Tibial nerve (tissue), 4 donors: ENCODE measurements at regions not wholly inside any gene's neighbourhood (a gene's known extent, or its start where the extent isn't known, plus 50 kb on each side); places are given as distances from the start of the nearest gene placed in this dataset.
A peak's percentile ranks its signal among the peaks of the same experiment; 100 is the strongest.

ENCODE experiments used
- DNase-seq, 2 donors: peaks; one replicate each; pipeline ENCODE4 v3.0.0-alpha.2; 2019; ENCODE audit warnings: low spot score in 2 of 2
- H3K27ac ChIP-seq, 4 donors: fragments of 200-600 bp; sonication (generic) in 3 of 4; one replicate each; pipeline ENCODE4 v1.5.1; 2017 to 2019; ENCODE audit warnings: mild to moderate bottlenecking in 1 of 4
- H3K27me3 ChIP-seq, 2 donors: fragments of 200-600 bp; sonication (generic) in 1 of 2; one replicate each; pipeline versions ENCODE4 v1.5.1 to v1.6.0; 2017 to 2019
- H3K36me3 ChIP-seq, 3 donors: fragments of 200-600 bp; sonication (generic); one replicate each; pipeline ENCODE4 v1.5.1; 2018 to 2019
- H3K4me1 ChIP-seq, 4 donors: fragments of 200-600 bp; sonication (generic) in 3 of 4; one replicate each; pipeline ENCODE4 v1.5.1; 2017 to 2019
- H3K4me3 ChIP-seq, 4 donors: fragments of 200-600 bp; sonication (generic) in 3 of 4; one replicate each; pipeline ENCODE4 v1.5.1; 2017 to 2019; ENCODE audit warnings: mild to moderate bottlenecking in 1 of 4, moderate library complexity in 1 of 4
- H3K9me3 ChIP-seq, 4 donors: fragments of 200-600 bp; sonication (generic) in 3 of 4; one replicate each; pipeline ENCODE4 v1.5.1; 2017 to 2019
- EP300 ChIP-seq, 2 donors: sonication (generic); formaldehyde crosslinking; IDR thresholded peaks; one replicate each; pipeline ENCODE4 v1.6.1; 2017; ENCODE audit warnings: antibody characterized with exemption in 2 of 2, mild to moderate bottlenecking in 1 of 2
- POLR2A ChIP-seq, 2 donors: fragments of 450-650 bp; IDR thresholded peaks; one replicate each; pipeline ENCODE4 v1.6.1; 2017; ENCODE audit warnings: antibody characterized with exemption in 2 of 2, mild to moderate bottlenecking in 2 of 2, moderate library complexity in 2 of 2
- WGBS, 2 donors: methylation state at CpG; one replicate each; pipeline ENCODE4 v1.1.5; 2018; 5-methylcytosine and 5-hydroxymethylcytosine counted together
- TF ChIP-seq, protein P1 (sequence below), 5 experiments: fragments of 200-600 bp in 3 of 5; fragments of 450-650 bp in 2 of 5; sonication (generic) in 3 of 5; IDR thresholded peaks; one replicate each; pipeline ENCODE4 v1.5.1; 2016 to 2019; ENCODE audit warnings: antibody characterized with exemption in 5 of 5, mild to moderate bottlenecking in 3 of 5, moderate library complexity in 2 of 5

DNA sequence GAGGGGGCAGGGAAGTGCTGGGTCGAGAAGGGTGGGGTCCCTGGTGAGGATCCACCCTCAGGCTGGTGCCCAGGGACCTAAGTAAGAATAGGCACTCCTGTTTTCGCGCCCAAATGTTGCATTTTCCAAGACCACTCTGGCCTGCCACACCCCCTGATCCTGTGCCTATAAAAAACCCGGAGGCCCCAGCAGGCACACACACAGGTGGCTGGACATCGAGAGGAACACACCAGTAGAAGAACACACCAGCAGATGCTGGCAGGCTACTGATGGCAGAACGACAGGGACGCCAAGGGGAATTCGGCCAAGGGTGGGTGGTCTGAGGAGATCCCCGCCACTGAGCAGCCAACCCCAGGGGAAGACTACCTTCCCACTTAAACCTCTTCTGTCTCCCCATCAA lies 633.9 kb upstream of the POT1 start:
- Histone ChIP-seq H3K27ac (peak overlapping the region; percentile 43 to 82 (median 66)), H3K4me1 (peaks cover 0 to 18% (median 0%) of the 10 kb centered on the region in 4 donors), H3K4me3 (peak overlapping the region in 2 of 4 donors; percentile 11 to 28), H3K36me3 (no peaks in the 10 kb centered on the region), H3K27me3 (no peaks in the 10 kb centered on the region), H3K9me3 (no peaks in the 10 kb centered on the region)
- WGBS, 2 donors: 69 to 74% methylated on average over 9 of the region's 9 CpGs
- DNase-seq: no peak
- TF ChIP-seq, protein P1, sequence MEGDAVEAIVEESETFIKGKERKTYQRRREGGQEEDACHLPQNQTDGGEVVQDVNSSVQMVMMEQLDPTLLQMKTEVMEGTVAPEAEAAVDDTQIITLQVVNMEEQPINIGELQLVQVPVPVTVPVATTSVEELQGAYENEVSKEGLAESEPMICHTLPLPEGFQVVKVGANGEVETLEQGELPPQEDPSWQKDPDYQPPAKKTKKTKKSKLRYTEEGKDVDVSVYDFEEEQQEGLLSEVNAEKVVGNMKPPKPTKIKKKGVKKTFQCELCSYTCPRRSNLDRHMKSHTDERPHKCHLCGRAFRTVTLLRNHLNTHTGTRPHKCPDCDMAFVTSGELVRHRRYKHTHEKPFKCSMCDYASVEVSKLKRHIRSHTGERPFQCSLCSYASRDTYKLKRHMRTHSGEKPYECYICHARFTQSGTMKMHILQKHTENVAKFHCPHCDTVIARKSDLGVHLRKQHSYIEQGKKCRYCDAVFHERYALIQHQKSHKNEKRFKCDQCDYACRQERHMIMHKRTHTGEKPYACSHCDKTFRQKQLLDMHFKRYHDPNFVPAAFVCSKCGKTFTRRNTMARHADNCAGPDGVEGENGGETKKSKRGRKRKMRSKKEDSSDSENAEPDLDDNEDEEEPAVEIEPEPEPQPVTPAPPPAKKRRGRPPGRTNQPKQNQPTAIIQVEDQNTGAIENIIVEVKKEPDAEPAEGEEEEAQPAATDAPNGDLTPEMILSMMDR (IDR thresholded peaks at IDR 0.05): no peak
- no peak for TF ChIP-seq EP300 (IDR thresholded peaks at IDR 0.05)
- no peak for TF ChIP-seq POLR2A (IDR thresholded peaks at IDR 0.05)

- DNase-seq: no peak
- Histone ChIP-seq H3K4me1 (peaks cover 0 to 18% (median 0%) of the 10 kb centered on the region in 4 donors), H3K9me3 (peaks cover 0 to 6% (median 0%) of the 10 kb centered on the region in 4 donors), H3K27ac (peak overlapping the region; percentile 46 to 82 (median 72)), H3K4me3 (peak overlapping the region in 3 of 4 donors; percentile 12 to 34 (median 13)), H3K36me3 (no peaks in the 10 kb centered on the region), H3K27me3 (no peaks in the 10 kb centered on the region)
- no peak for TF ChIP-seq EP300 (IDR thresholded peaks at IDR 0.05)
- WGBS, 2 donors: 18 to 23% methylated on average over 3 of the region's 3 CpGs
Observed at GRCh38 chr7:125561006-125561405, 631.4 kb upstream of the POT1 start.

DNA sequence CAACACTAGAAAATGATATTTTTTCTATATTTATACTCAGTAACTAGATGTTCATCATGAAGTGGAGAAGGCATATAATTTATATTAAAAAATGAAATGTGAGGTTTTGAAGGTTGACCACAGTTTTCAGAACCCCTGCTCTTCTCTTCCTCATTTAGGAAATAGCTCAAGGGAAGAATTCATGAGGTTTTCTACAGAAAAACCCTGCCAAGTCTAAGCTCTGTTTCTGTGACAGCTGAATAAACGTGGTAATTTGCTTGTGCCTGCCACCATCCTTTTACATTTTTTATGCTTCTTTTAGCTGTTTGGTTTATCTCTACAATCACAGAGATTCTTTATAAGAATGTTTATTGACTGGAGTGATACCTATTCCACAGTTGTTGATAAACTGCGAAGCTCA lies 630.3 kb upstream of the POT1 start:
- Histone ChIP-seq H3K36me3 (no peaks in the 10 kb centered on the region), H3K27ac (peak overlapping the region in 3 of 4 donors; percentile 46 to 82 (median 76)), H3K27me3 (no peaks in the 10 kb centered on the region), H3K4me1 (peaks cover 0 to 18% (median 0%) of the 10 kb centered on the region in 4 donors), H3K4me3 (no peak overlapping the region), H3K9me3 (peaks cover 0 to 7% (median 0%) of the 10 kb centered on the region in 4 donors)
- DNase-seq: no peak
- 46 to 55% methylated on average over 2 of the region's 2 CpGs for WGBS, 2 donors
- TF ChIP-seq POLR2A (IDR thresholded peaks at IDR 0.05): no peak
- TF ChIP-seq EP300 (IDR thresholded peaks at IDR 0.05): no peak
- TF ChIP-seq, protein P1 (IDR thresholded peaks at IDR 0.05): no peak

DNA sequence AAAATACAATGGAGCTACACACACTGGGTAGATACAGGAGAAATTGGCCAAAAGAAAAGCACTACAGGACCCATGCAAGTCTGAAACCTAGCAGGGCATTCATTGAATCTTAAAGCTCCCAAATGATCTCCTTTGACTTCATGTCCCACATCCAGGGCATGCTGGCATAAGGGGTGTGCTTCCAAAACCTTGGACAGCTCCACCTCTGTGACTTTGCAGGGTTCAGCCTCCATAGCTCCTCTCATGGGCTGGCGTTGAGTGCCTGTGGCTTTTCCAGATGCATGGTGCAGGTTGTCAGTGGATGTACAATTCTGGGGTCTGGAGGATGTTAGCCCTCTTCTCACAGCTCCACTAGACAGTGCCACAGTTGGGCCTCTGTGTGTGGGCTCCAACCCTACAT lies 626.3 kb upstream of the POT1 start:
- Histone ChIP-seq H3K9me3 (peaks cover 0 to 7% (median 0%) of the 10 kb centered on the region in 4 donors), H3K27me3 (no peaks in the 10 kb centered on the region), H3K4me1 (peaks cover 0 to 7% (median 0%) of the 10 kb centered on the region in 4 donors), H3K27ac (no peak overlapping the region), H3K36me3 (no peaks in the 10 kb centered on the region), H3K4me3 (no peak overlapping the region)
- DNase-seq: no peak
- TF ChIP-seq, protein P1 (IDR thresholded peaks at IDR 0.05): no peak
- 50 to 70% methylated on average over 1 of the region's 1 CpG for WGBS, 2 donors

DNA sequence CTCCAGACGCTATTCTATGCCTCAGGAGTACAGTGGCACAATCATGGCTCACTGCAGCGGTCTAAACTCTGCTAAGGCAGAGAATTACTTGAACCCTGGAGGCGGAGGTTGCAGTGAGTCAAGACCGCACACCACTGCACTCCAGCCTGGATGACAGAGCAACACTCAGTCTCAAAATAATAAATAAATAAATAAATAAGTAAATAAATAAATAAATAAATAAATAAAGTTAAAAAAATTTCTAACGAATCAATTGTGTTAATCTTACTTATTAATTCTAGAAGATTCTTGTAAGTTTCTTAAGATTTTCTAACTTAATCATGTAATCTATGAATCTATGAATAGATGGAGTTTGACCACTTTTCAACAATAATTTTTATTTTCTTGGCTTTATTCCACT lies 621.4 kb upstream of the POT1 start:
- Histone ChIP-seq H3K27me3 (no peaks in the 10 kb centered on the region), H3K4me3 (no peak overlapping the region), H3K27ac (no peak overlapping the region), H3K9me3 (peaks cover 0 to under 1% (median 0%) of the 10 kb centered on the region in 4 donors), H3K4me1 (no peaks in the 10 kb centered on the region), H3K36me3 (no peaks in the 10 kb centered on the region)
- no peak for TF ChIP-seq POLR2A (IDR thresholded peaks at IDR 0.05)
- no peak for TF ChIP-seq EP300 (IDR thresholded peaks at IDR 0.05)
- TF ChIP-seq, protein P1 (IDR thresholded peaks at IDR 0.05): no peak
- no peak for DNase-seq
- WGBS, 2 donors: 92% methylated on average over 5 of the region's 5 CpGs

DNA sequence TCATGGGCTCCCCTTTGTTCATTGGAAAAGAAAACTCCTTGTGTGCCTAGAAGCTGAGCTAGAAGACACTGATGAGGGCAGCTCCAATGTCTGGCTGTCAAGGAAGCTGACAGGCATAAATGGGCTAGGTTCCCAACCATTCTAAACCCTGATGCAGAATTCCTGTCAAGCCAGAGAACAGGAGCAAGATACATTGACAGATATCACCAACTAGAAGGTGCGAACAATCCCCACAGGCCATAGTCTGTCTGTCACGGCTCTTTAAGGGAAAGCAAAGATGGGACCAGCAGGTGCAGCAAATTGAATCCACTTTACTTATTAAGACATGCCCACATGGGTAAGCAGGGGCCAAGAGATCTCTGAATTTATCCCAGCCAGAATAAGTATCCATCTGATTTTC lies 617.9 kb upstream of the POT1 start:
- 82 to 83% methylated on average over 2 of the region's 2 CpGs for WGBS, 2 donors
- Histone ChIP-seq H3K4me1 (no peaks in the 10 kb centered on the region), H3K9me3 (no peaks in the 10 kb centered on the region), H3K27me3 (no peaks in the 10 kb centered on the region), H3K36me3 (no peaks in the 10 kb centered on the region), H3K4me3 (no peak overlapping the region), H3K27ac (no peak overlapping the region)
- TF ChIP-seq, protein P1 (IDR thresholded peaks at IDR 0.05): no peak
- TF ChIP-seq EP300 (IDR thresholded peaks at IDR 0.05) (no peak), POLR2A (IDR thresholded peaks at IDR 0.05) (no peak)
- DNase-seq: no peak
